Breast epithelium (tissue), 3 donors: ENCODE measurements at regions not wholly inside any gene's neighbourhood (a gene's known extent, or its start where the extent isn't known, plus 50 kb on each side); places are given as distances from the start of the nearest gene placed in this dataset.

Source experiments
- CTCF ChIP-seq, 3 donors: fragments of 450-650 bp; IDR thresholded peaks; one replicate each; pipeline ENCODE4 v1.5.1; 2016 to 2017; ENCODE audit warnings: antibody characterized with exemption in 3 of 3, mild to moderate bottlenecking in 3 of 3, moderate library complexity in 3 of 3
- POLR2A ChIP-seq: fragments of 450-650 bp; IDR thresholded peaks from one replicate; pipeline ENCODE4 v1.6.1; 2016; ENCODE audit warnings: antibody characterized with exemption, mild to moderate bottlenecking, moderate library complexity
- POLR2AphosphoS5 ChIP-seq, 3 donors: sonication (generic); formaldehyde crosslinking; IDR thresholded peaks; one replicate each; pipeline ENCODE4 v1.6.1; 2017; ENCODE audit warnings: antibody characterized with exemption in 3 of 3

DNA sequence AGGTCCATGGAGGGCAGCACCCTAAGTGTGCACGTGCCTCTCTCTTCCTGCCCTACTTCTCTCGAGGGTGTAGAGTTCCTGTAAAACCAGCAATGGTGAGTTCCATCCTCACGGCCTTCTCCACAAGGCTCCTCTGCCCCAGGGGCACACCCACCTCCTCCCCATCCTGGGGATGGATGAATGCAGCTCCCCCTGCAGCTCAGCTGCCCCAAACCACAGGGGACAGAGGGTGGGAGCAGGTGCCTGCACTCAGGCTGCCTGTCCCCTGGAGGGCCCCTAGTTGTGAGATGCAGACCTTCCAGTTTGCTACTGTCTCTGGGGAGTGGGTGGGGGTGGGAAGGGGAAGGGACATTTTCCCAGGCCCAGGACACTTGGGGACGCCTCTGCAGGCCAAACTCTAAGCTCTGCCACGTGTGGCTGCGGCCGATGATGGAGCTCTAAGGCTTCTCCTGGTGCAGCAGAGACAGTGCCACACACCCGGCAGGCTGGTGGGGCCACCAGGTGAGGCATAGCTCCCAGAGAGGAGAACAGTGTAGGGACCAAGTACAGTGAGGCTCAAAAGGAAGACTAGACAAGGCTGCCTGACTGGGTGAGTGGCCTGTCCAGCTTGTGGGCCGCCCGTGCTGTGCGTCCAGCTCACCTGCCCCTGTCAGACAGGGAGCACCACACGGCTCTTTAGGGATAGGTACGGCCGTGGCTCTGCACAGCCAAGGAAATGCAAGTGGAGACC is 540.9 kb downstream of the TBC1D22A start:
- TF ChIP-seq POLR2AphosphoS5 (IDR thresholded peaks at IDR 0.05) (no peak), POLR2A (no peak), CTCF (IDR thresholded peaks at IDR 0.05) (no peak)
